Retina (tissue), 1 donor: ENCODE measurements at regions not wholly inside any gene's neighbourhood (a gene's known extent, or its start where the extent isn't known, plus 50 kb on each side); places are given as distances from the start of the nearest gene placed in this dataset.

Source experiments
- DNase-seq: peaks from one replicate; pipeline ENCODE4 v3.0.0-alpha.2; 2016

GRCh38 chr4:123777373-123777772, 380.8 kb downstream of the SPRY1 start:
- no peak for DNase-seq

DNA sequence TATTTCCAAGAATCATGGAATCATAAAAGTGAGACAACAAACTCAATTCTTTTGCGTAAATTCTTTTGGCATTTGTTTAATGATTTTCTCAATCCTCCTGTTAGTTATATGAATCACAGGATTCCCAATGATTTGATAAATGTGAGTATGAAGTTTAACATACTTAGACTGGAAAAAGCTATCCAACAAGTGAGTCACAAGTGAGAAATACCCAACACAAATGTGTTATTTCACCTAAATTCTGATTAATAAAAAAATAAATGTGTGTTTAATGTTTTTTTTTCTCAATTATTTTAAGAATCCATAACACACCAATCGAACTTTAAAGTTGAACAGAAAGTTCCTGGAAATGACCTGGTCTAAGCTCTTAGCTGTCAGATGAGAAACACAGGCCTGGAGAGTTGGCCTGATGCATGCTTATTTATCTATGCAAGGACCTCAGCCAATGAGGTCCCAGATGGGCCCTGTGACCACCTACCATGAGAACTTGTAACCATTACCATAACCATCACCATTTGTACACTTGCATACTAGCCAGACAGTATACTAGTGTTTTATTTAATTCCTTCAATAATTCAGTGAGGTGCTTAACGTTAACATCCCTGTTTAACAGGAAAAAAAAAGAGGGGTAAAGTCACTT, 386.7 kb downstream of the SPRY1 start:
- DNase-seq, result no peak

GRCh38 chr4:123783921-123784320, 387.3 kb downstream of the SPRY1 start:
- no peak for DNase-seq

DNA sequence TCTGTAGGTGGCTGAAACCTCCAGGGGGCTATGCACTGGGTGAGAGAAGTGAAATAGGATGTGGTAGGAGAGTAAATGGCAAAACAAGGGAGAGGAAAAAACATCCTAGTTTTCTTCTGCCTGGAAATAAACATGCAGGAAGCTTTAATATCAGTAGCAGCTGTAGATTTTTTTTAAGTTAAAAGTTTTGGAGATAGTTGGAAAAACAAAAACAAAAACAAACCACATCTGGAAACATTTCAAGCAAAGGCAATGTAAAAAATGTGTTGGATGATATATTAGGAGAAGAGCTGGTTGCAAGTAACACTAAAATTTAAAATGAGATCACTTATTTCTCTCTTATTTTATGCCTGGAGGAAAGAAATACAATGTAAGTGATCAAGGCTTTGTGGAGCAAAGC, 388.0 kb downstream of the SPRY1 start:
- DNase-seq, result no peak

DNA sequence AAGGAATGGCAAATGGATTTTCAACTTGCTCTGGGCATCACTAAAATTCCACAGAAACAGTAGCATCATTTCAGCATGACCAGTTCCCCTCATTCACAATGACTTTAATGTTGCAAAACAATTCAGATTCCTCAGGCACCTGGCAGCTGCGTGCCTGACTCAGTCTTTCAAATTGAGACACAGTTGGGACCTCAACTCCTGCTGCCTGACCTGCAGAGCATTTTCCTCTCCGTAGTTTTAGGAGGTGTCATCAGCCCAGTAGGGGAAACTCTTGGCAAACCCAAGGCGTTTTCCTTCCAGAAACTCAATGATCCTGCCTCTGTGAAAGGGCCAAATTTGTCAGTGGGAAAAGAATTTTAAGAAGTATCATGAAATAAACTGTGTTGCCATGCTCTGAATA, 388.9 kb downstream of the SPRY1 start:
- no peak for DNase-seq

GRCh38 chr4:123786163-123786915, 389.7 kb downstream of the SPRY1 start:
- no peak for DNase-seq

GRCh38 chr4:123786920-123787319, 390.3 kb downstream of the SPRY1 start:
- DNase-seq, result no peak

GRCh38 chr4:123787512-123788080, 391.0 kb downstream of the SPRY1 start:
- no peak for DNase-seq

DNA sequence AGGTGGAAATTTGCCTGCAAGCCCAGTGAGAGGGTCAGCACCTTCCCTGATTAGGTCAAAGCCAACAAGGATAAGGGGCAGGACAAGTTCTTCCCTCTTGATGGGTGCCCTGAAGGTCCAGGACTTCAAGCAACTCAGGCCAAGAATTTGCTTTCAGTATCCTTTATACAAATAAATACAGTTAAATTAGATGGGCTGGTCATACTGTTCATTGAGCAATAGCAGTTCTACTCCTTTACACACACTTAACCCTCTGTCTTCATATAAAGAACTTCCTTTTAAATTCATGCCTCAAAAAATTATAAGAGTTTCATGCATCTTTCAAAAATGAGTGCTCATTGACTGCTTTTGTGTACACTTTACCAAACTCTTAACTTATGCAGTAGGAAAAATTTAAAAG, 392.0 kb downstream of the SPRY1 start:
- DNase-seq, result no peak

DNA sequence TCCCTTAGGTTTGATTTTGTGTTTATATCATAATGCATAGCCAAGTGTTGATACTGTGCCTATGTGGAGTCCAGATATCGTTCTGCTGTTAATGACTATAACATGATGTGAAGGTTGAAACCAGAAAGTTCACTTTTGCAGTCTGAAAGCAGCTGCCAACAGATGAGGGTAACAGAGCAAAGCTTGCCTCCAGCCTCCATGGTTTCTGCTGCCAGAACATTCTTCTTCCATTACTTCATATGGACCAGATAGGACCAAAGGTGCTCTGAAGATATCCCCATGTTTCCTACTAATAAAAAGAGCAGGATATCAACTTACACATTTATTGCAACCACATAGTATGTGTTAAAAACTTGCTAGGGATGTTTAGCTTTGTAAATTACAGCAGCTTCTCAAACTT, 394.1 kb downstream of the SPRY1 start:
- no peak for DNase-seq

- no peak for DNase-seq
Measured at GRCh38 chr4:123802082-123802645, 405.6 kb downstream of the SPRY1 start.

- DNase-seq, result no peak
Measured at GRCh38 chr4:123802933-123803332, 406.3 kb downstream of the SPRY1 start.

DNA sequence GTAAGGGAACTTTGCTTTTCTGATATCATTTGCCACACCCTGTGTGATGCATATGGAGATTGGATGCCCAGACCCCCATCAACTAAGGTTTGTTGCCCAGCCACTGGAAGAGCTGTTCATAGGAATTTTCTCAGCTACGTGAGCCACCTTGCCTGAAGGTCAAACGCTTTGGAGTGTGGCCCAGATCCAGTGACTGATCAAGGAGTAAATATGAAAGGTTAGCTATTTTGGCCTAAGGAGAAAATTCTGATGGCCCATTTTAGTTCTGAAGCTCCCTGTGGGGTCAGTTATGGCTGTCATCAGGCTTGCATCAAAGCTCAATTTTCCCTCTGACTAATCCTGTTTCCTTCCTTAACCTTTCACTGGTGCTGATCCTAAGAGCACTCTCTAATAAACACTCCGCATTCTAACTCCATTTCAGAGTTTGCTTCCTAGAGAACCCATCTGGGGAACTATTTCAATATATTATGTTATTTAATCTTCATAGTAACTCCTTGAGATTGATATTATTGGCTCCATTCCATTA, 407.7 kb downstream of the SPRY1 start:
- no peak for DNase-seq

DNA sequence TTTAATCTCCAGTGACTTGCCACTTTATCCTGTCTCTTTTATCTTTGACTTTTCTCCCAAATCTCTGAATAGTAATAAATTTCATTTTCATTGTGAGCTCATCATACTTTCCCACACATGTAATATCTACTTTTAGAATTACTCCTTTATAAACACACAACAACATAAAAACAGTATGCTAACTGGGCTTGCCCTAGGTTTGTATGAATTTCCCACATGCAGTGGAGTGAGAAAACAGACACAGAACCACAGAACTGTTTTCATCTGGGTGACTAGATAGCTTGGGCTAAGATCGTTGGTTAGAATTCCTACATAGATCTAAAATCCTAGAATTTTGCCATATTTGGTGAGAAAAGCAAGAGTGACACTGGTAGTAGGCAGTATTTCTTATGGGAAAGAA, 409.5 kb downstream of the SPRY1 start:
- no peak for DNase-seq

GRCh38 chr4:123807187-123807586, 410.6 kb downstream of the SPRY1 start:
- no peak for DNase-seq

DNA sequence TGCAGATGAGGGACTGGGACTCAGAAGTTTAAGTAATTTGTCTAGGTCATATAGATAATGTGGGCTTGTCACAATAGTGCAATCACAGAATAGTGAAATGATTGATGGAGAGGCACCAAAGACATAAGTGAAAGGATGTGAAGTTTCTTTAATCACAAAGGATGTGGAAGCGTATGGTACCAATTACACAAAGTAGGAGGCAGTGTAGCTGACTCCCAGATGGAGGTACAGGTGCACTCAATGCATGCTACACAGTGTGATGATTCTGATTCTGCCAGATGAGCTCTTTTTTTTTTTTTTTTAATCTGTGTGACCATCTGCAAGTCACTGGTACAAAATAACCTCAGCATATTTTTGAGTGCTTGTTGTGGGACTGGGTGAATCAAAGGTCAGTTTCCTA, 411.3 kb downstream of the SPRY1 start:
- DNase-seq, result no peak

DNA sequence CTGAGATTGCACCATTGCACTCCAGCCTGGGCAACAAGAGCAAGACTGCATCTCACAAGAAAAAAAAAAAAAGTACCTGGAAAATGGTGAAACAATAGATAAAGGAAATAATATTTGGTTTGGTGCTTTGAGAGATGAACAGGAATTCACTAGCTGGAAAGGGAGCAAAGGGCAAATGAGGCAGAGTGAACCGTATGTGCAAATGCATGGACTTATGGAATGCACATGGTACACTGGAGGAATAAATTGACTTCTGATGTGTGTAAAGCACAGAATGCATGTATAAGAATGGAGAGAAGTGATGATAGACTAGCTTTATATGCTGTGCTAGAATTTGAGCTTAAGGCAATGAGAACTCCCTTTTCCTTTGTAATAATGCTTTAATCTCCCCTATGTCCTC, 413.3 kb downstream of the SPRY1 start:
- DNase-seq, result no peak

DNA sequence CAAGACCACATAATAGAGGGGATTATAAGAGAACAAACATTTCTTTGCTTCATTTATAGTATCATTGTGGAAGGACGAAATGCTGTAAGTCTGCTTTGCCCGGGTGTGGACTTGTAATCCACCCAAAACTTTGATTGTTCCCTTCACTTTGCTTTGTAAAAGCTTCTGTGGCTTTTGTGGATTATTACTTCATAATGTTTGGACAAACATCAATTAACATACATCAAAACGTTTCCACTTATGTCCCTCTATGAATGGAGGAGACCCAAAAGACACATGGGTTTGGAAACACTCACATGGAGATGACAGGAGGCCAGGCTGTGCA, 415.4 kb downstream of the SPRY1 start:
- no peak for DNase-seq

- DNase-seq, result no peak
Measured at GRCh38 chr4:123813901-123814300, 417.3 kb downstream of the SPRY1 start.

DNA sequence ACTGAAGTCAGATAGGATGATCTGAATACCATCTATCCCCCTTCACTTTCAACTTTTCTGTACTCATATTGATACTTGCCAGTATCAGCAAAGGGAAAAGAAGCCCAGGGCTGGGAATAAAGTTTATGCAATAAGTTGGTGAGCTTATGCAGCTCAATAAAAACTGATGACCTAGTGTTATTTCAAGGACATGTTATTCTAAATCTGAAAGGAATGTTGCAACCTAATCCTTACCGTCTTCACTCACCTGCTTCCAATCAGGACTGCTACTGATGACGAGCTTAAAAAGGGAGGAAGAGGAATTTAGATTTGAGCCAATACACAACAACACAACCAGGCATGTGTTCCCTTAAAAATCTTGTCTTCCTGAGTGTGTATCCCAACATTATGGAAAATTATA, 419.9 kb downstream of the SPRY1 start:
- no peak for DNase-seq

DNA sequence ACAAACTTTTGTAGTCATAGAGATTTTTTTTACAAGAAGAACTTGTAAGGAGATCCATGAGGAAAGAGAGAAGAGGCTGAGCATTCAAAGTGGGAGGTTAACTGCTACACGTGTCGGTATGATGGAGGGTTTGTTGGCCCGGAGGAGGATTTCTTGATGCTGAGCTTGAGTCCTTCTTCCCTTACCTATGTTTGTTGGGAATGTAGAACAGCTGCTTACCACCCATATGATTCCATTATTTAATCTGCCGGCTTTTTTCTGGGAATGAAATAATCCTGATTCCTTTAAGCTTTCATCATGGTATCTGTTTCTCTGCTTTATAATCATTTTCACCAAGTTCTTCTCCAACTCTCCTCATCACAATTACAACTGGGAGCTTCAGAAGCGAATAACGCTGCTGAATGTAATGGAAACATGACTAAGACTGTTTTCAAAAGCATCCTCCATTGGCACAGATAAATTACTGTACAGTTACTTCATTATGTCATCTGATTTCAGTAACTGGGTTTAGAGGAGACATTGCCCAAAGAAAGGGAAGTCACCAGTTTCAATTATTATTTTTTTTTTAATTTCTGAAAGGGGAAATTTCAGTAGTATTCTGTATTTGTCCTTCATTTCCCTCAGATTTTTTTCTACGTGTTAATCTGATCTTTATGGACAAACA, 420.6 kb downstream of the SPRY1 start:
- no peak for DNase-seq

GRCh38 chr4:123819362-123820035, 422.9 kb downstream of the SPRY1 start:
- DNase-seq, result no peak

DNA sequence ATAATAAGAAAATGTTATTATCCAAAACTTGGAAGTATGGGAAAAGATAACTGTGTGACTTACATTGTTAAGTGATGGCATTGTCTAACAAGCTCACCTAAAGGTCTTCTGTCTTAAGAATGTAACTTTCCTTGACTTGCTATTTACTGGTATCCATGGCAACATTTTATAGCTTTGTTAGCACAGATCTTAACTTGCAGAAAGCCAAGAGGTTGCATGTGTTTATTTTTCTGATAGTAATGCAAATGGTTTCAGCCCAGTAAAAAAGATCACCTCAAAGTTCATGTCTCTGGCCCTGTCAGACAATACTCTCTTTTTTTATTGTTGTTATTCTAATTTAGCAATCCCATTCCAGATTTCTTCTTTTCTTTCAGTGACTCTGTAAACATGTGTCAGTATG, 425.3 kb downstream of the SPRY1 start:
- no peak for DNase-seq
